ENCODE measurements at regions not wholly inside any gene's neighbourhood (a gene's known extent, or its start where the extent isn't known, plus 50 kb on each side); places are given as distances from the start of the nearest gene placed in this dataset.

GRCh38 chr3:168581771-168582225 lies 486.1 kb upstream of the GOLIM4 start:
- Mint-ChIP-seq H3K27me3 (ENCODE audit: low read depth) (no peaks in the 10 kb centered on the region), H3K36me3 (ENCODE audit: low read depth) (no peaks in the 10 kb centered on the region), H3K4me1 (ENCODE audit: low read depth) (no peaks in the 10 kb centered on the region), H3K9me3 (ENCODE audit: insufficient read depth) (no peaks in the 10 kb centered on the region), H3K4me3 (no peak overlapping the region), H3K27ac (no peak overlapping the region)
- no peak for DNase-seq
- ChIA-PET CTCF (no interaction called here), POLR2A (no interaction called here)
- no peak for ATAC-seq

GRCh38 chr3:168579010-168579409 lies 483.3 kb upstream of the GOLIM4 start:
- CTCF ChIA-PET, result no interaction called here
- Mint-ChIP-seq H3K4me3 (no peak overlapping the region), H3K4me1 (ENCODE audit: low read depth) (no peaks in the 10 kb centered on the region), H3K27me3 (ENCODE audit: low read depth) (no peaks in the 10 kb centered on the region), H3K9me3 (ENCODE audit: insufficient read depth) (no peaks in the 10 kb centered on the region), H3K36me3 (ENCODE audit: low read depth) (no peaks in the 10 kb centered on the region), H3K27ac (no peak overlapping the region)
- DNase-seq (no peak), ATAC-seq (no peak)
- POLR2A ChIA-PET, result no interaction called here

GRCh38 chr3:168575750-168576149 lies 480.0 kb upstream of the GOLIM4 start:
- H3K36me3 Mint-ChIP-seq (ENCODE audit: low read depth), result no peaks in the 10 kb centered on the region
- no peaks in the 10 kb centered on the region for H3K9me3 Mint-ChIP-seq (ENCODE audit: insufficient read depth)
- POLR2A ChIA-PET, result no interaction called here
- no peaks in the 10 kb centered on the region for H3K27me3 Mint-ChIP-seq (ENCODE audit: low read depth)
- no peak overlapping the region for H3K27ac Mint-ChIP-seq
- H3K4me1 Mint-ChIP-seq (ENCODE audit: low read depth), result no peaks in the 10 kb centered on the region
- DNase-seq, result no peak
- CTCF ChIA-PET, result no interaction called here
- ATAC-seq, result no peak
- H3K4me3 Mint-ChIP-seq, result no peak overlapping the region

GRCh38 chr3:168574455-168575158 lies 478.9 kb upstream of the GOLIM4 start:
- Mint-ChIP-seq H3K27ac (no peak overlapping the region), H3K4me3 (no peak overlapping the region), H3K36me3 (ENCODE audit: low read depth) (no peaks in the 10 kb centered on the region), H3K9me3 (ENCODE audit: insufficient read depth) (no peaks in the 10 kb centered on the region), H3K4me1 (ENCODE audit: low read depth) (no peaks in the 10 kb centered on the region), H3K27me3 (ENCODE audit: low read depth) (no peaks in the 10 kb centered on the region)
- ATAC-seq (no peak), DNase-seq (no peak)
- POLR2A ChIA-PET, result no interaction called here
- CTCF ChIA-PET, result no interaction called here

- Mint-ChIP-seq H3K4me3 (no peak overlapping the region), H3K9me3 (ENCODE audit: insufficient read depth) (no peaks in the 10 kb centered on the region), H3K27me3 (ENCODE audit: low read depth) (no peaks in the 10 kb centered on the region), H3K27ac (no peak overlapping the region), H3K4me1 (ENCODE audit: low read depth) (no peaks in the 10 kb centered on the region), H3K36me3 (ENCODE audit: low read depth) (no peaks in the 10 kb centered on the region)
- ATAC-seq, result no peak
- ChIA-PET CTCF (no interaction called here), POLR2A (no interaction called here)
- DNase-seq, result no peak
Measured at GRCh38 chr3:168570404-168571155, 474.9 kb upstream of the GOLIM4 start.

GRCh38 chr3:168558728-168559411 lies 463.1 kb upstream of the GOLIM4 start:
- CTCF ChIA-PET, result no interaction called here
- Mint-ChIP-seq H3K9me3 (ENCODE audit: insufficient read depth) (peaks cover 5% of the 10 kb centered on the region), H3K36me3 (ENCODE audit: low read depth) (no peaks in the 10 kb centered on the region), H3K27me3 (ENCODE audit: low read depth) (no peaks in the 10 kb centered on the region), H3K4me3 (no peak overlapping the region), H3K4me1 (ENCODE audit: low read depth) (no peaks in the 10 kb centered on the region), H3K27ac (no peak overlapping the region)
- POLR2A ChIA-PET, result no interaction called here
- DNase-seq (no peak), ATAC-seq (no peak)

GRCh38 chr3:168552251-168552650 lies 456.5 kb upstream of the GOLIM4 start:
- CTCF ChIA-PET, result no interaction called here
- POLR2A ChIA-PET, result no interaction called here

GRCh38 chr3:168548719-168549118 lies 453.0 kb upstream of the GOLIM4 start:
- no peak for ATAC-seq
- H3K4me3 Mint-ChIP-seq, result no peak overlapping the region
- no peaks in the 10 kb centered on the region for H3K9me3 Mint-ChIP-seq (ENCODE audit: insufficient read depth)
- no peak overlapping the region for H3K27ac Mint-ChIP-seq
- no peaks in the 10 kb centered on the region for H3K27me3 Mint-ChIP-seq (ENCODE audit: low read depth)
- ChIA-PET CTCF (interaction anchor here (1.2 kb wide), 1 partner anchor 28 kb away, joined by 3 read pairs; no protein-coding TSS in a partner anchor), POLR2A (no interaction called here)
- no peaks in the 10 kb centered on the region for H3K36me3 Mint-ChIP-seq (ENCODE audit: low read depth)
- DNase-seq, result no peak
- H3K4me1 Mint-ChIP-seq (ENCODE audit: low read depth), result no peaks in the 10 kb centered on the region

More at GRCh38 chr3:168552251-168552650, 456.5 kb upstream of the GOLIM4 start:
- ATAC-seq, result no peak
- Mint-ChIP-seq H3K27ac (no peak overlapping the region), H3K9me3 (ENCODE audit: insufficient read depth) (no peaks in the 10 kb centered on the region), H3K36me3 (ENCODE audit: low read depth) (no peaks in the 10 kb centered on the region), H3K4me3 (no peak overlapping the region), H3K4me1 (ENCODE audit: low read depth) (no peaks in the 10 kb centered on the region), H3K27me3 (ENCODE audit: low read depth) (no peaks in the 10 kb centered on the region)
- DNase-seq, result no peak

GRCh38 chr3:168546707-168547106 lies 451.0 kb upstream of the GOLIM4 start:
- H3K36me3 Mint-ChIP-seq (ENCODE audit: low read depth), result no peaks in the 10 kb centered on the region
- H3K4me1 Mint-ChIP-seq (ENCODE audit: low read depth), result no peaks in the 10 kb centered on the region
- DNase-seq (no peak), ATAC-seq (no peak)
- no peaks in the 10 kb centered on the region for H3K9me3 Mint-ChIP-seq (ENCODE audit: insufficient read depth)
- no peaks in the 10 kb centered on the region for H3K27me3 Mint-ChIP-seq (ENCODE audit: low read depth)
- ChIA-PET POLR2A (interaction anchor here (0.6 kb wide), 1 partner anchor 100 kb away, joined by 3 read pairs; no protein-coding TSS in a partner anchor), CTCF (no interaction called here)
- no peak overlapping the region for H3K27ac Mint-ChIP-seq
- no peak overlapping the region for H3K4me3 Mint-ChIP-seq

GRCh38 chr3:168545591-168545990 lies 449.9 kb upstream of the GOLIM4 start:
- Mint-ChIP-seq H3K36me3 (ENCODE audit: low read depth) (no peaks in the 10 kb centered on the region), H3K27me3 (ENCODE audit: low read depth) (no peaks in the 10 kb centered on the region), H3K27ac (no peak overlapping the region), H3K4me1 (ENCODE audit: low read depth) (no peaks in the 10 kb centered on the region), H3K4me3 (no peak overlapping the region), H3K9me3 (ENCODE audit: insufficient read depth) (no peaks in the 10 kb centered on the region)
- ChIA-PET POLR2A (no interaction called here), CTCF (no interaction called here)
- DNase-seq (no peak), ATAC-seq (no peak)

- Mint-ChIP-seq H3K4me1 (ENCODE audit: low read depth) (no peaks in the 10 kb centered on the region), H3K27ac (no peak overlapping the region)
- ATAC-seq, result no peak
Measured at GRCh38 chr3:168544097-168544957, 448.6 kb upstream of the GOLIM4 start.

More at GRCh38 chr3:168544097-168544957, 448.6 kb upstream of the GOLIM4 start:
- H3K27me3 Mint-ChIP-seq (ENCODE audit: low read depth), result no peaks in the 10 kb centered on the region
- H3K36me3 Mint-ChIP-seq (ENCODE audit: low read depth), result no peaks in the 10 kb centered on the region
- H3K9me3 Mint-ChIP-seq (ENCODE audit: insufficient read depth), result no peaks in the 10 kb centered on the region
- ChIA-PET CTCF (no interaction called here), POLR2A (interaction anchor here (0.6 kb wide), 1 partner anchor 482 kb away, joined by 3 read pairs; no protein-coding TSS in a partner anchor)
- H3K4me3 Mint-ChIP-seq, result no peak overlapping the region
- no peak for DNase-seq

Measured in activated CD8-positive, alpha-beta T cell treated with anti-CD3 and anti-CD28 coated beads, Interleukin-2, amount 10 ng/mL, durations not matched to agents 7 days and 5 days (primary cell).